Putamen (tissue), 1 donor: ENCODE measurements at regions not wholly inside any gene's neighbourhood (a gene's known extent, or its start where the extent isn't known, plus 50 kb on each side); places are given as distances from the start of the nearest gene placed in this dataset.

Experiments
- DNase-seq: peaks from one replicate; pipeline ENCODE4 v3.0.0-alpha.2; 2016; ENCODE audit warnings: low spot score

DNA sequence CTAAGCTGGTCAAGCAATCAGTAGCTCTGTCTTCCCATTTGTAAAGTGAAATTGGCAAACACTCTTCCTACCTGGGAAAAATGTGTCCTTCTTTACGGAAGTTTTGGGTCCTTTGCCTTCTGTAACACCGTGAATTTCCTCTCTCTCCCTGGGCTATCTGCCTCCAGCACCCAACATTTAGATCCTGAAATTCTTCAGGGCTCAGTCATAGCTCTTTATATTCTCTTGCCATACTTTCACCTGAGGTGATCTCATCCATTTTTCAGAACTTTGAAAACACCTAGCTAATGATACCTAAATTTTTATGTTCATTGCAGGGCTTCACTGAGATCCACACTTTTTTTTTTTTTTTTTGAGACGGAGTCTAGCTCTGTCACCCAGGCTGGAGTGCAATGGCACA lies 1042.2 kb downstream of the DIAPH3 start:
- no peak for DNase-seq

- DNase-seq = no peak
These were observed 1037.3 kb downstream of the DIAPH3 start for GRCh38 chr13:59126474-59126873.

DNA sequence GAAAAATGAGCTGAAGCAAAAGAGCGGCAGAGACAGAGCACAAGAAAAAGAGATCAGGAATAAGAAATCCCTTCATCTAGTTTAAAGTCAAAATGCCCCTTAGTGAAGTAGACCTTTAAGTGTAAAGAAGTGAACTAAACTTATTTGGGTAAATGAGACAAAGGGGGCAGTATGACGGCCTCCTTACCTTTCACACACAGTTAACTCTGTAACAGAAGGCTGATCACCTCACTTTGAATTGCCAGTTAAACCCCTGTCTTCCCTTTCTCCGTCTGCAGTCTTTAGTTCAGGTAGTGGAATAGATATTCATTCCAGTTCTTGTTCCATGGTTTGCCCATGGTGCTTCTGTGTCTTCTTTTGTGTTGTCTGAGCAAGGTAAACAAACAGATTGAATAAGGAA lies 1029.8 kb downstream of the DIAPH3 start:
- no peak for DNase-seq

GRCh38 chr13:59144700-59145099 lies 1019.0 kb downstream of the DIAPH3 start:
- DNase-seq = no peak

DNA sequence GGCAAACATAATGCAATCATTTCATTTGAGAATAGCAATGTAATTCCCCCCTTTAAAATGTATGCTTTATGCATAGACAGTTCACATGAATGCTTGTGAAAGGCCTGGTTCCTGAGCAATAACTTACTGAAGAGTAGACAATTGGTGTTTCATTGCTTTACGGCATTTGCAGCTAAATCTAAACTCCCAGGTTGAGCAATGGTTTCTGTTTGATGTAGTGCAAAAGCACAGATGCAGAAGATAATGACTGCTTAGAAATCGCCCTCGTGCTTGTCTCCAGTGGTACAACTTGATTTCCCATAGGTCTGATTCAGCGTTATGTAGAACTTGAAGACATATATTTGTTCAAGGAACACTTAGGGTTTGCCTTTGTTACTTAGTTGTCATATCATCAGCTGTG lies 1018.3 kb downstream of the DIAPH3 start:
- DNase-seq = no peak

GRCh38 chr13:59157181-59157580 lies 1006.5 kb downstream of the DIAPH3 start:
- no peak for DNase-seq

- no peak for DNase-seq
These were observed 997.6 kb downstream of the DIAPH3 start for GRCh38 chr13:59166174-59166573.

DNA sequence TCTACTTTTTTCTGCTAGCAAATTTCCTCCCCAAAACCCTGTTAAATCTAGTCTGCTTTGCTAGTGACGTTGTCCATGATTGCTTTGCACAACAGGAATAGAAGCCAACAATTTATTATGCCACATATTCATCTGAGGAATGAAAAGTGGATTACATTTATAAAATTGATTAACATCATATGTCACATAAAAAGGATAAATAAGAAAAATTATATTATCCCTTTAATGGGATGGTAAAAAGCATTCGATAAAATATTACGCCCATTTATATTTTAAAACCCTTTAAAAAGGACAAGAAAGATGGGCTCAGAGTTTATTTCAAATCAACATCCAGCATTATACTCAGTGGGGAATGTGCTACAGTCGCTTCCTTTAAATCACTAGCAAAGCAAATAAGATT lies 991.7 kb downstream of the DIAPH3 start:
- no peak for DNase-seq

- no peak for DNase-seq
These were observed 987.0 kb downstream of the DIAPH3 start for GRCh38 chr13:59176775-59177174.

GRCh38 chr13:59178344-59178743 lies 985.4 kb downstream of the DIAPH3 start:
- DNase-seq = no peak

DNA sequence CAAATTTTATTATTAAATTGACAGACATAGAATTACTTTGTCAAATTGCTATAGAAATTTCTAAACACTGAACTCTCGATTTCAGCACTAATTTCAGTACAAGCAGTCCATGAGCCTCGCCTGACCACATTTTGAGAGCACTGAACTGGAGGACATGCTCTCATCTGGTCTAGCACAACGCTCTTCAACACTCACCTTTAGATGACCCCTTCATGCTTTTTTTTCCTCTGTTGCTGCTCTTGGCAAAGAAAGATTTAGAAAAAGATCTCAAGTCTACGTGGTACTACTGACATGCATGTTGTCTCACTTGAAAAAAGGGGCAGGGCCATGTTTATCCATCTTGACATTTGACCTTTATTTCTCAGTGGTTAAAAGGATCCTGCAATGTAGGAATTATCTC lies 981.5 kb downstream of the DIAPH3 start:
- no peak for DNase-seq

DNA sequence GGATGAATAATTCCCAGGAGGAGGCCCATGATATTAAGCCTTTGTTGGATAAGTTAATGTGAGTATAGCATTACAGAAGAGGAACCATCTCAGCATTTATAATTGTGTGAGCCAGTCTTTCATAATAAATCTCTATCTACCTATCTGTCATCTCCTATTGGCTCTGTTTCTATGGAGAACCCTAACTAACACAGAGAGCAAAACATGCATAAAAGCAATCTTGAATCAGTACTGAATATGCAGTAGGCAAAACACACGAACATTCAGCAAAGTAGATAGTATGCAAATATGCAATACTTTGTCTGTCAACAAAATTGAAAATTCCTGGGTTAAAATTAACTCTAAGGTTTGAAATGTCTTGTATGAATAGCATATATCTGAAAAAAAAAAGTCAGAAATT lies 966.3 kb downstream of the DIAPH3 start:
- DNase-seq = no peak

DNA sequence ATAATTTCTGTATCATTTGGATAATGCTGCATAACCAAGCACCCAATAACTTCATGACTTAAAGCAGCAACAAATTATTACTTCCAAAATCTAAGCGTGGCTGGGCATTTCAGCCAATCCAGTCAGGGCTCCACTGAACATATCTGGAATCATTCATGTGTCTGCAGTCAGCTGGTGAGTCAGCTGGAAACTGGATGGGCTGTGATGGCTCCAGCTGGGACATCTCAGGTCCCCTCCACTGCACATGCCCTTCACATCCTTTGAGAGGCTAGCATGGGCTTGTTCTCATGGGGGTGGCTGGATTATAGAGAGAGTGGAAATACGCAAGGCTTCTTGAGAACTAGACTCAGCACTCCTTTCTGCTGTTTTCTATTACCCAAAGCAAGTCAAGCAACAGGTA lies 961.9 kb downstream of the DIAPH3 start:
- DNase-seq = no peak

- DNase-seq = no peak
These were observed 959.9 kb downstream of the DIAPH3 start for GRCh38 chr13:59203855-59204254.

GRCh38 chr13:59205501-59205900 lies 958.2 kb downstream of the DIAPH3 start:
- no peak for DNase-seq

DNA sequence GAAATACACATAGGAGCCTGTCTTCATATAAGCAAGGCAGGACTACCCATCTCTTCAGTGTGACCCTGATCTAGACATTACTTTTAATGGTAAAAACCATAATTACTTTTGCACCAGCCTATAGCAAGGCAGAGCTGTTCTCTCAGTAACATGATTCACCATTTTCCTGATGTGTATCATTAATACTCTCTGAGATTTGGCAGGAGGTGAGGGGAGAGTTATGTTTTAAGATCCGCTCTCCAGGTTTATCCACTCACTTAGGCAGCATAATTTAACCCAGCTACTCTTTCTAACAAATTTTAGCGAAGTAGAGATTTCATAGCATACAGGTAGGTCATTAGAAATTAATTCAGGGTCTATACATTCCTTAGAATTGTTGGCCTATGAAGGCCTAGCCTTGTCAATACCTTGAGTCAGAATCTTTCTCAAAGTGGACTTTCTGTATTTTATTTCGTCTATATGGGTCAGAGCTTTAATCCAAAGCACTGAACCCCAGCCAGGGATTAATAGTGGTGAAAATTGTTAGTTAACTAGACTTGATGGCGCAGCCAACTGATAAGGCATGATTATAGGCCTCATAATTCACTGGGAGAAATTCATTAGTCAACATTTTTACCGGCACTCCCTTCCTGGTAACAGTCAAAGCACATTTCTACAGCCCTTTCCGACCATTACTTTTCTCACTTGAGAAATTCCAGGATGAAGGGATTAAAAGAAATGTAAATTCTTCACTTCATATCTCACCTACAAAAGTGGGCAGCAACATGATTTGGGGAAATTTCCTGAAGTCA lies 955.1 kb downstream of the DIAPH3 start:
- no peak for DNase-seq

DNA sequence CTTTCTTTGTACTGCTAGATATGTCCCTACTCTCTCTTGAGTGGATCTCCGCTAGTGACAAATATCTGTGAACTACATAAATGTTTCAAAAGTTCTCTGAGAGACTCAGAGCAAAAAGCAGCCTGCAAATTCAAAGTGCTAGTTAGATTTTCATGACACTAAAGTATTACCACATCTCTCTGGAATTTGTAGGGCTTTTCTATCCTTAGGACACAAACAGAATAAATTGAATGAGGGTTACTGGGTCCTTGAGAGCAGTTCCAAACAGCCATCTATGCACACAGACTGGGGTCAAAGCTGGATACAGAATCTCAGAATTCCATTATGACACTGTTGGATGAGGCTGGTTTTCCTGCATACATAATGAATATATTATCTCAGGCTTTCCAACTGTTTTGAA lies 953.2 kb downstream of the DIAPH3 start:
- no peak for DNase-seq

DNA sequence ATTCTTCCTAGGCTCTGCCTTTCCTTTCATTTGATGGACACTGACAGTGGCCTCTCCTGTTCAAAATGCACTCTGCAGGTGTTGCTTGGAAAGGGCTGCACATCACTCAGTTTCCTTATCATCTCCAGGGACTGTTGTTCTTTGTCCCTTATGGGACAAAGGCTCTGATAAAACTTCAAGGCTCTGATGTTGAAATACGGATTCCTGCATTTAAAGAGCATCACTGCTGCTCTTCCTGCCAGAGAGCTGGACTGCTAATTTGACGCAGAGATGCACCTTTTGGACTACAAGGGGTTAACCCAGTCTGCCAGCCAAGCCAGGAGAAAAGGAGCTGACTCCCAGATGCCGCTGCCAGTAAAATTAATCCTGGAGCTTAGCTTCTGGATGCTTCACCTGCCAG lies 952.1 kb downstream of the DIAPH3 start:
- no peak for DNase-seq

GRCh38 chr13:59229401-59229800 lies 934.3 kb downstream of the DIAPH3 start:
- no peak for DNase-seq

DNA sequence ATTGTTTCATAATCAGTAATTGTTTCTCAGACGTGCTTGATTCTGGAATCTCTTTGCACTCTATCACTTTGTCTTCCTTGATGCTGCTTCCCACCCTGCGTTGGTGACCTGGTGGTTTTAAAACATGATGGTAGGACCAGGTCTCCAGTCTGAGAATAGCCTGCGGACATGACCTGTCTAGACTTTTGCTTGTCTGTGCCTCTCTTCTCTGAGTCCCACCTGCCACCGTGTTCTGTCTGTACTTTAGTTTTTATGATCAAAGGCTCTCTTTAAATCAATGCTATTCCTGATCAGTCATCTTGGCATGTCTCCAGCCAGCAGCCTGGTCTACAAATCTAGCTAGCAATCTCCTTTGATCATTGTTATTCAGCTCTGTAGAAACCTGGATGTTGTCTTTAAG lies 933.9 kb downstream of the DIAPH3 start:
- no peak for DNase-seq

GRCh38 chr13:59230484-59231264 lies 933.1 kb downstream of the DIAPH3 start:
- no peak for DNase-seq

- DNase-seq = no peak
These were observed 927.3 kb downstream of the DIAPH3 start for GRCh38 chr13:59236309-59236919.

DNA sequence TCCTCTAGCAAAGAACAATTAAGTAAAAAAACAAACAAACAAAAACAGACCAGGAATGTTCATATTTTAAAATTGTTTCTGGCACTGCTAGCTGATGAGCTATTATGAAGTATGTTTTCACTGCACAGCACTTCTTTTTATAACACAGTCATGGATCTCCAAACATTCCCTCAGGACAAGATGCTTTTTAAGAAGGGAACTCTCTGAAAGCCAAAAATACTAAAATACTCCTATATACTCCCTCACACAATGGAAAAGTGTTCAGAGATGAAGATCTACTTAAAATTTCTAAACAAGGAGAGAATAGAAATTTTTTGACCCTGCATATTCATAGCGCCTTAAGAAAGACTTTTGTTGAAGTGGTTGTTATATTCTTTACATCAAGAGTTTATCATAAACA lies 926.8 kb downstream of the DIAPH3 start:
- no peak for DNase-seq
